ENCODE measurements at regions not wholly inside any gene's neighbourhood (a gene's known extent, or its start where the extent isn't known, plus 50 kb on each side); places are given as distances from the start of the nearest gene placed in this dataset.

DNA sequence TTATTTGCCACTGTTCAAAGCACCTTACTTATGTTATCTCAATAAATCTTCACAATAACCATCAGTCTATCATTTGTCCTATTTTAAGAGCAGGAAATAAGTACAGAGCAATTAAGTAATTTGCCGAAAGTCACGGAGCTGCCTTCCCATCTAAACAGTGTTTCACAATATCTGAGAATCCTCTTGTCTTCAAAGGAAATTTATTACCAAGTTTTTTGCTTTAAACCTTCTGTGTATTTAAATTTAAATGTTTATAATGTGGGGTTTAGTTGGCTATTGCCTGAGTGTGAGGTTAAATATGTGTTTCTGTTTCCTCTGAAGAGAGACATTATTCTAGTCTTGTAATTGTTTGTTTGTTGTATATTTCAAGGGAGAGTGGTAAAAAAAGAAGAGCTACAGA, 633.1 kb downstream of the EFNB2 start:
- no peaks in the 10 kb centered on the region for H3K4me1 ChIP-seq (ENCODE audit: control insufficient read depth in 1 of 2, insufficient read depth in 1 of 2, low read depth in 1 of 2, low read length in 1 of 2)
- no peak overlapping the region for H3K27ac ChIP-seq
- H3K9me3 ChIP-seq: no peaks in the 10 kb centered on the region
- no peak overlapping the region for H3K4me3 ChIP-seq (ENCODE audit: low read depth in 1 of 2, low read length in 1 of 2)
- H3K27me3 ChIP-seq: no peaks in the 10 kb centered on the region
- H3K36me3 ChIP-seq: no peaks in the 10 kb centered on the region
- TF ChIP-seq, protein P1, sequence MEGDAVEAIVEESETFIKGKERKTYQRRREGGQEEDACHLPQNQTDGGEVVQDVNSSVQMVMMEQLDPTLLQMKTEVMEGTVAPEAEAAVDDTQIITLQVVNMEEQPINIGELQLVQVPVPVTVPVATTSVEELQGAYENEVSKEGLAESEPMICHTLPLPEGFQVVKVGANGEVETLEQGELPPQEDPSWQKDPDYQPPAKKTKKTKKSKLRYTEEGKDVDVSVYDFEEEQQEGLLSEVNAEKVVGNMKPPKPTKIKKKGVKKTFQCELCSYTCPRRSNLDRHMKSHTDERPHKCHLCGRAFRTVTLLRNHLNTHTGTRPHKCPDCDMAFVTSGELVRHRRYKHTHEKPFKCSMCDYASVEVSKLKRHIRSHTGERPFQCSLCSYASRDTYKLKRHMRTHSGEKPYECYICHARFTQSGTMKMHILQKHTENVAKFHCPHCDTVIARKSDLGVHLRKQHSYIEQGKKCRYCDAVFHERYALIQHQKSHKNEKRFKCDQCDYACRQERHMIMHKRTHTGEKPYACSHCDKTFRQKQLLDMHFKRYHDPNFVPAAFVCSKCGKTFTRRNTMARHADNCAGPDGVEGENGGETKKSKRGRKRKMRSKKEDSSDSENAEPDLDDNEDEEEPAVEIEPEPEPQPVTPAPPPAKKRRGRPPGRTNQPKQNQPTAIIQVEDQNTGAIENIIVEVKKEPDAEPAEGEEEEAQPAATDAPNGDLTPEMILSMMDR (IDR thresholded peaks at IDR 0.05): no peak

DNA sequence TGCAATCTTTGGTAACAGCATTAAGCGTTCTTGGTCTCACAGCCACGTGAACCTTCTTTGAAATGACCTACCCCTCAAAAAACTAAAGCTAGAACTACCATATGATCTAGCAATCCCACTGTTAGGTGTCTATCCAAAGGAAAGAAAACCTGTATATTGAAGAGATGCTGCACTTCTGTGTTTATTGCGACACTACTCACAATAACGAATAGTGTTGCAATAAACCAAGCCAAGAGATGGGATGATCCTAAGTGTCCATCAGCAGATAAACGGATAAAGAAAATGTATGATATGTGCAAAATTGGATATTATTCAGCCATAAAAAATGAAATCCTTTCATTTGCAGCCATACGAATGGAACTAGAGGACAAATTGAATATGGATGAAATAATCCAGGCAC, 637.9 kb downstream of the EFNB2 start:
- H3K27ac ChIP-seq: no peak overlapping the region
- H3K27me3 ChIP-seq: no peaks in the 10 kb centered on the region
- no peaks in the 10 kb centered on the region for H3K36me3 ChIP-seq
- no peak overlapping the region for H3K4me3 ChIP-seq (ENCODE audit: low read depth in 1 of 2, low read length in 1 of 2)
- H3K9me3 ChIP-seq: no peaks in the 10 kb centered on the region
- H3K4me1 ChIP-seq (ENCODE audit: control insufficient read depth in 1 of 2, insufficient read depth in 1 of 2, low read depth in 1 of 2, low read length in 1 of 2): no peaks in the 10 kb centered on the region
- TF ChIP-seq, protein P1 (IDR thresholded peaks at IDR 0.05): no peak

DNA sequence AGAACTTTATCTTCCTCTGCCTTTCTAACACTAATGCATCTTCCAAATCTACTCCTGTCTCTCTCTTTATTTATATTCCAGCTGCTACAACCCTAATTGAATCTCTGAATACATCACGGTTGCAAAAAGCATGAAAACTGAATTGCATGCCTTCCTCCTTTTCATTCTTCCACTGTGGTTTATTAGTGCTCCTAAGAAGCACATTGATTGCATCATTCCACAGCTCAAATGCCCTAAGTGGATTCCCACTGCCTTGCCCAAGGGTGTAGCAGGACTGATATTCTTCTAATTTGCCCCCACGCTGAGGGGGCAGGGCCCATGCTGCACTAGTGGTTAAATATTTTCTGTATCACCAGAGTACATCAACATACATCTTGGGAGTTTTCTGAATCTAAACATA, 640.8 kb downstream of the EFNB2 start:
- TF ChIP-seq, protein P1 (IDR thresholded peaks at IDR 0.05): no peak
- H3K9me3 ChIP-seq: no peaks in the 10 kb centered on the region
- no peak overlapping the region for H3K27ac ChIP-seq
- H3K4me1 ChIP-seq (ENCODE audit: control insufficient read depth in 1 of 2, insufficient read depth in 1 of 2, low read depth in 1 of 2, low read length in 1 of 2): no peaks in the 10 kb centered on the region
- no peak overlapping the region for H3K4me3 ChIP-seq (ENCODE audit: low read depth in 1 of 2, low read length in 1 of 2)
- H3K36me3 ChIP-seq: no peaks in the 10 kb centered on the region
- H3K27me3 ChIP-seq: no peaks in the 10 kb centered on the region

DNA sequence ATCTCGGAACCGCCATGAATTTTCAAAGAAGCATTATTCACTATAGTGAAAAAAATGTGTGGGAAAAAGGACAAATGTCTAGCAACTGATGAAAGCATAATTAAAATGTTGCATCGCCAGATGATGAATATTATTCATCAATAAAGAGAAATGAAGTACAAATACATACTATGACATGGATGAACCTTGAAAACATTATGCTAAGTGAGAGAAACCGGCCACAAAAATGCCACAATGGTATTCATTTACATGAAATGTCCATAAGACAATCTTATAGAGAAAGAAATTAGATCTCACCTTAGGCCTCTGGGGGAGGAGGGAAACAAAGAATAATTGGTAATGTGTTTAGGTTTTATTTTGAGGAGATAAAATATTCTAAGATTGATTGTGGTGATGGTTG, 645.0 kb downstream of the EFNB2 start:
- Histone ChIP-seq H3K36me3 (no peaks in the 10 kb centered on the region), H3K27ac (no peak overlapping the region), H3K4me1 (ENCODE audit: control insufficient read depth in 1 of 2, insufficient read depth in 1 of 2, low read depth in 1 of 2, low read length in 1 of 2) (no peaks in the 10 kb centered on the region), H3K4me3 (ENCODE audit: low read depth in 1 of 2, low read length in 1 of 2) (no peak overlapping the region), H3K27me3 (no peaks in the 10 kb centered on the region), H3K9me3 (no peaks in the 10 kb centered on the region)
- TF ChIP-seq, protein P1 (IDR thresholded peaks at IDR 0.05): no peak

DNA sequence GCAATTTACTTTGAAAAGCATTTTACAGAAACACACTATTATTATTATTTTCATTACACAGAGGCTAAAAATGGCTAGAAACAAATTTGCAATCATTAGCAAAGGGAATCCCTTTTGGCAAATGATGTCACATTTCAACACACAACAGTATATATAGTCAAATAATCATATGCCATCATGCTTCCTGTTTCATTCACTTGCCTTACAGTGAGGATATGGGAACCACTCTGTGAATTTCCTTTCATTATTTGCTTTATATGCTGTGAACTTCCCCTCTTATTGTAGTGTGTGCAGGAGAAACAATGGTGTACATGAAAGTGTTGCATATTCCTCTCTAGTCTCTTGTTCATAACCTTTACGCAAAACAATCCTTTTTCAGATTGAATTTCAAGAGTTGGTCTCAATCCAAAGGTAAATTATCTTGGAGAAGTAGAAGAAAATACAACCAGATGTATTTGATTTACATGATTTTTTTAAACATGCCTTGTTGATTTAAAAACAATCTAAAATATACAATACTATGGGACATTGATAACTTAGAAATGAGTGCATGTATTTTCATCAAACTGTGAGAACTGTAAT, 657.3 kb downstream of the EFNB2 start:
- Histone ChIP-seq H3K4me1 (ENCODE audit: control insufficient read depth in 1 of 2, insufficient read depth in 1 of 2, low read depth in 1 of 2, low read length in 1 of 2) (no peaks in the 10 kb centered on the region), H3K9me3 (no peaks in the 10 kb centered on the region), H3K27ac (no peak overlapping the region), H3K4me3 (ENCODE audit: low read depth in 1 of 2, low read length in 1 of 2) (no peak overlapping the region), H3K27me3 (no peaks in the 10 kb centered on the region), H3K36me3 (no peaks in the 10 kb centered on the region)
- TF ChIP-seq, protein P1 (IDR thresholded peaks at IDR 0.05): no peak

DNA sequence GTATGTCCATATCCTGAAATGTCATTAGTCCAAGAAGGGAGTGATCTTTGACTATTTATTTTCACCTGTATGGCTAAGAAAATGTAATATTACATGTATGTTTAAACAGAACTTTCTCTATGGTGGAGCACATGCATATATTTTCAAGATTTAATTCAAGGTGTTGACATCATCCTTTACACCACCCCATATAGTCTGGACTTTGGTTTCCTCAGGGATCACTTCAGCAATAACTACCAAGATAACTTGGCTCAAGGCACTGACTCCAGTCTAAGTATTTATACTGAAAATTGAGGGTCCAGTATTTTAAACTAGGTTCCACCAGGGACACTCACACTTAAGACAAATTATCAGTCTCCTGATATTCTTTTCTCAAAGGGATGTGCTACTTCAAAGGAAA, 660.6 kb downstream of the EFNB2 start:
- TF ChIP-seq, protein P1 (IDR thresholded peaks at IDR 0.05): no peak
- Histone ChIP-seq H3K9me3 (no peaks in the 10 kb centered on the region), H3K36me3 (no peaks in the 10 kb centered on the region)

More for the DNA sequence above, 660.6 kb downstream of the EFNB2 start:
- H3K27ac ChIP-seq: no peak overlapping the region
- no peaks in the 10 kb centered on the region for H3K27me3 ChIP-seq
- no peaks in the 10 kb centered on the region for H3K4me1 ChIP-seq (ENCODE audit: control insufficient read depth in 1 of 2, insufficient read depth in 1 of 2, low read depth in 1 of 2, low read length in 1 of 2)
- no peak overlapping the region for H3K4me3 ChIP-seq (ENCODE audit: low read depth in 1 of 2, low read length in 1 of 2)

Measured in neutrophil (primary cell).